ENCODE measurements at regions not wholly inside any gene's neighbourhood (a gene's known extent, or its start where the extent isn't known, plus 50 kb on each side); places are given as distances from the start of the nearest gene placed in this dataset.

DNA sequence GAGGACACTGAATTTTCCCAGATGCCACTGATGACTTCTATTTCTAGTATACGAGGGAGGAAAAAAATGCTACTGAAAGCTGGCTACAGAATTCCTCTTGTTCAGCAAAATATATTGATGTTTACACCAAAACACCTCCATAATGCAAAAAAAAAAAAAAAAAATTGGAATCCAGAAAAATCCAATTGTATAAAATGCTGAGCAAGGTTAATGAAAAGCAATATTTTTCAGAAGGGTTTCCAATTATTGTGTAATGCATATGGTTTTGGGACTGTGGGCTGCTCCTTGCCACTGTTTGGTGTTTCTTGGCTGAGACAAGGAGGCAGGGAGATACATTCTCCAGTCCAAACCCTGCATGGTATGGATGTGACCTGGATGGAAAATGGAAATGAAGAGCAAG lies 83.8 kb downstream of the LSM5 start:
- no peak for DNase-seq (ENCODE audit: low spot score)
- Histone ChIP-seq H3K27ac (no peak overlapping the region), H3K4me3 (no peak overlapping the region)
- TF ChIP-seq, protein P1, sequence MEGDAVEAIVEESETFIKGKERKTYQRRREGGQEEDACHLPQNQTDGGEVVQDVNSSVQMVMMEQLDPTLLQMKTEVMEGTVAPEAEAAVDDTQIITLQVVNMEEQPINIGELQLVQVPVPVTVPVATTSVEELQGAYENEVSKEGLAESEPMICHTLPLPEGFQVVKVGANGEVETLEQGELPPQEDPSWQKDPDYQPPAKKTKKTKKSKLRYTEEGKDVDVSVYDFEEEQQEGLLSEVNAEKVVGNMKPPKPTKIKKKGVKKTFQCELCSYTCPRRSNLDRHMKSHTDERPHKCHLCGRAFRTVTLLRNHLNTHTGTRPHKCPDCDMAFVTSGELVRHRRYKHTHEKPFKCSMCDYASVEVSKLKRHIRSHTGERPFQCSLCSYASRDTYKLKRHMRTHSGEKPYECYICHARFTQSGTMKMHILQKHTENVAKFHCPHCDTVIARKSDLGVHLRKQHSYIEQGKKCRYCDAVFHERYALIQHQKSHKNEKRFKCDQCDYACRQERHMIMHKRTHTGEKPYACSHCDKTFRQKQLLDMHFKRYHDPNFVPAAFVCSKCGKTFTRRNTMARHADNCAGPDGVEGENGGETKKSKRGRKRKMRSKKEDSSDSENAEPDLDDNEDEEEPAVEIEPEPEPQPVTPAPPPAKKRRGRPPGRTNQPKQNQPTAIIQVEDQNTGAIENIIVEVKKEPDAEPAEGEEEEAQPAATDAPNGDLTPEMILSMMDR (IDR thresholded peaks at IDR 0.05), result no peak

DNA sequence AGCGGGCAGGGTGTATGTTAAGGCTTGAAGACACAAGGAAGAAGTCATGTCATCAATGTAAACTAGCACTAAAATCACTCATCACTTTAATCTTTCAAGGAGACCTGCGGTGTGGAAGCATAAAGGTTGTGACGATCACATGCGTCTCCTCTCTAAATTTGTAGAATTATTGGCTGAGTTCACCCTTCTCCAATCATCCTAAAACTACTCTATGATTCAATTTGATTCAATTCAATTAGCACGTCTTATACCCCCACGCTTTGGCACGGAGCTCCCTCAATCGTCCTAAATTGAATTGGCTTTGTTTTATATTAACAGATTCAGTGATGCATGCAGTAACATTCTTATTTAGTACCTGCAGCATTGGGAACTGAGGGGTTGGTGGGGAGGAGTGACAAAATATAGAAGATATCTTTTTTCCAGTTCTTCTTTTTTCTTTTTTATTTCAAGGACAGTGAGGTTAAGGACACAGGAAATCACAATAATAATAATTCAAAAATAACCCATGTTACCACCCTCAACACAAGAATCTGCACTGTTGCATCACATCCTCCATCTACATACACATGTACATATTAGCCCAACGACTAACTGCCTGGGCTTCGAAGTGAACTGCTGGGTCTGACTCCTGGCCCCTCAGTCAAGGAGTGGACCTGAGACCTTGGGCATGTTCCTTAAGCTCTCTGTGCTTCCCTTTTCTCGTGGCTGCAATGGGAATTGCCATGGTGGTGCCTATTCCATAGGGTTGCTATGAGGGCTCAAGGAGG lies 86.5 kb downstream of the LSM5 start:
- H3K27ac ChIP-seq, result no peak overlapping the region
- no peak for DNase-seq (ENCODE audit: low spot score)
- TF ChIP-seq, protein P1 (IDR thresholded peaks at IDR 0.05), result no peak
- H3K4me3 ChIP-seq, result no peak overlapping the region

DNA sequence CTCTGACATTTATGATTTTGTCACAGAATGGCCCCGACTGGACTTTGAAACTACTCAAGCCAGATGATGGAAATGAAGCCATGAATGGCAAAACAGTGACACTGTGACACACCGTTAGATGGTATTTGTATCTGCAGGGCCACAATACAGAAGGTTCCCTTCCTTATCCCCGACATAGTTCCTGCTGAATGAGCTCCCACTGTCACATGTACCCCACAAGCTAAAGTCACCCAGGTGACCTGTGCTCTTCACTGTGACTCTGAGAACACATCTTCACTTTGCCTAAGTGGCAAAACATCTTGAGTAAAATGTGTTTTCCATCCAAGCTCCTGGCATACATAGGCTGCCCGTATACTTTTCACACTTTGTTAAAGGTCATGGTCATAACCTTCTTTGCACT lies 89.5 kb downstream of the LSM5 start:
- TF ChIP-seq, protein P1 (IDR thresholded peaks at IDR 0.05), result no peak
- H3K27ac ChIP-seq, result no peak overlapping the region
- no peak for DNase-seq (ENCODE audit: low spot score)
- H3K4me3 ChIP-seq, result no peak overlapping the region

DNA sequence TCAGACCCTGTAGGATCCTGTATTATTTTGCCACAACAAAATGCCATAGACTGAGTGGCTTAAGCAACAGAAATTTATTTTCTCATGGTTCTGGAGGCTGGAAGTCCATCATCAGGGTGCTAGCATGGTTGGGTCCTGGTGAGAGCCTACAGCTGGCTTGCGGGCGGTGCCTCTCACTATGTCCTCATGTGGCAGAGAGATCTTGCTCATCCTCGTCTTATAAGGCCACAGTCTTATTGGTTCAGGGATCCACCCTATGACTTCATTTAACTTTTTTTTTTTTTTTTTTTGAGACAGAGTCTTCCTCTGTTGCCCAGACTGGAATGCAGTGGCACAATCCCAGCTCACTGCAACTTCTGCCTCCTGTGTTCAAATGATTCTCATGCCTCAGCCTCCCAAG lies 90.9 kb downstream of the LSM5 start:
- no peak for DNase-seq (ENCODE audit: low spot score)
- Histone ChIP-seq H3K27ac (no peak overlapping the region), H3K4me3 (no peak overlapping the region)
- TF ChIP-seq, protein P1 (IDR thresholded peaks at IDR 0.05), result no peak

DNA sequence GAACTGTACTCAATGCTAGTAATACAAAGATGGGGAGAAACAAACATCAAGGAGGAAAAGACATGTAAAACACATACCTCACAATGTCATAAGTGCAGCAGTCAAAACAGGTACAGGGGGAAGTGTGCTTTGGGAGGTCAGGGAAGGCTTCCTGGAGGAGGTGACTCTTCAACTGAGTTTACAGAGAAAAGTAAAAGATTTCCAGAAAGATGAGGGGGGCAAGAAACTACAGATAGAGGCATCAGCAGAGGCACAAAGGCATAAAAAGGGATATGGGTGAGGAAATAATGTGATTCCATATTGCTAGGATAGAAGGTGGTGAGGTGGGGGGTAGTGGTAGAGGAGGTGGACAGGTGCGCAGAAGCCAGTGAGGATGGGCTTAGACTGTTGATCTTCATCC lies 95.0 kb downstream of the LSM5 start:
- Histone ChIP-seq H3K4me3 (no peak overlapping the region), H3K27ac (no peak overlapping the region)
- TF ChIP-seq, protein P1 (IDR thresholded peaks at IDR 0.05), result no peak
- DNase-seq (ENCODE audit: low spot score), result no peak

DNA sequence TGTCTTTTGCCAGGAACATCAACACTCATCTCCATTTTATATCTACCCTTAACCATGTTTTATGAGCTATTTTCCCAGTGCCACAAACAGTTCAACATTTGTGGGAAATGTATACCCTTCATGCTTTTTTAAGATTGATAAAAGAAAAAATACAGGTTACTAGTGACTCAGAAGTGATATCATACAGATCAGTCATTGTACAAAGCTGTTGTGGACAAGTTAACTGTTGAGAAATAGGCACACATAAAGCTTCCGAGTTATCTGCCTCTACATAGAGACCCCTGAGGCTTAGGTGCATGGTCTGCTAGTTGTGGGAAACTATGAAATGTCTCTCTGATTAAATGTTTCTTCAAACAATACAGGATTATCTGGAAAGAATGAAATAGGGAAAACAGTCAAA lies 96.3 kb downstream of the LSM5 start:
- Histone ChIP-seq H3K27ac (no peak overlapping the region), H3K4me3 (no peak overlapping the region)
- DNase-seq (ENCODE audit: low spot score), result no peak
- TF ChIP-seq, protein P1 (IDR thresholded peaks at IDR 0.05), result no peak

DNA sequence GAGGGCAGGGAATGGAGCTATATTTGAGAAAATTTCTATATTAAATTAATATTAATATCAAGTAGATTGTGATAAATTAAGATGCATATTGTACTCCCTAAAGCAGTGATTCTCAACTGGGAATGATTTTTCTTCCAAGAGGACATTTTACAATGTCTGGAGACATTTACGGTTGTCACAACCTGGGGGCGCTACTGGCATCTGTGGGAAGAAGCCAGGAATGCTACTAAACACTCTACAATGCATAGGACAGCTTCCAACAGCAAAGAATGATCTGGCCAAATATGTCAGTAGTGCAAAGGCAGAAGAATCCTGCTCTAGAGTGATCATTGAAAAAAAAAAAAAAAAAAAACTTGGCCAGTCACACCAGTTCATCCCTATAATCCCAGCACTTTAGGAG lies 100.0 kb downstream of the LSM5 start:
- H3K4me3 ChIP-seq, result no peak overlapping the region
- no peak for DNase-seq (ENCODE audit: low spot score)
- no peak overlapping the region for H3K27ac ChIP-seq
- TF ChIP-seq, protein P1 (IDR thresholded peaks at IDR 0.05), result no peak
